Neural cell (in vitro differentiated cells): ENCODE measurements at regions not wholly inside any gene's neighbourhood (a gene's known extent, or its start where the extent isn't known, plus 50 kb on each side); places are given as distances from the start of the nearest gene placed in this dataset.

Experiments
- EP300 ChIP-seq: fragments of 450-650 bp; conservative IDR thresholded peaks from 2 replicates; pipeline ENCODE4 v1.6.1; 2014; ENCODE audit warnings: antibody characterized with exemption, mild to moderate bottlenecking, moderate library complexity; ENCODE audit not compliant: poor library complexity, severe bottlenecking
- EZH2 ChIP-seq: fragments of 200-600, 300-800 bp; shearing (Covaris generic), sonication (generic); IDR thresholded peaks from 2 replicates; pipeline ENCODE4 v1.6.1; 2014; ENCODE audit warnings: antibody characterized with exemption, low read length, borderline replicate concordance, mild to moderate bottlenecking; ENCODE audit not compliant: insufficient read depth, poor library complexity, severe bottlenecking
- POLR2AphosphoS5 ChIP-seq: IDR thresholded peaks from 2 replicates; pipeline ENCODE4 v1.6.1; 2012
- RAD21 ChIP-seq: fragments of 450-650 bp; conservative IDR thresholded peaks from 2 replicates; pipeline ENCODE4 v1.6.1; 2014; ENCODE audit warnings: antibody characterized with exemption, mild to moderate bottlenecking, moderate library complexity
- SMC3 ChIP-seq: fragments of 450-650 bp; conservative IDR thresholded peaks from 2 replicates; pipeline ENCODE4 v1.6.1; 2014; ENCODE audit warnings: antibody characterized with exemption, mild to moderate bottlenecking, moderate library complexity; ENCODE audit not compliant: poor library complexity
- TAF1 ChIP-seq: IDR thresholded peaks from 2 replicates; pipeline ENCODE4 v1.6.1; 2012; ENCODE audit warnings: low read depth
- TF ChIP-seq, protein P1 (sequence below): fragments of 450-650 bp; IDR thresholded peaks from 2 replicates; pipeline ENCODE4 v1.5.1; 2014; ENCODE audit warnings: antibody characterized with exemption, mild to moderate bottlenecking, moderate library complexity; ENCODE audit not compliant: poor library complexity, severe bottlenecking
- TF ChIP-seq, protein P2 (sequence below): IDR thresholded peaks from 2 replicates; pipeline ENCODE4 v1.6.1; 2012; ENCODE audit warnings: borderline replicate concordance

DNA sequence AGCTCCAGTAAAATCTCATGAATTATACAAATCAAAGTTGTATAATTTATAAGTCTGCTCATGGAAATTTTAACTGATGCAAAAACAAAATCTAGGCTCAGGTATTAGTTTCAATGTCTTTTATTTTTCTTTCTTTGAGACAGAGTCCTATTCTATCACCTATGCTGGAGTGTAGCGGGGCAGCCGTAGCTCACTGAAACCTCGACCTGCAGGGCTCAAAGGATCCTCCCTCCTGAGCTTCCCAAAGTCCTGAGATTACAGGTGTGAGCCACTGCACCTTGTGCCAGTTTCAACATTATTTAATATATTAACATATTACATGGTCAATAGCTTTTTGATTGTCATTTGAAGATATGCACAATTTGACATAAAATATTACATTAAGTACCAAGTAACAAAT, 678.7 kb downstream of the ARAP2 start:
- TF ChIP-seq, protein P1, sequence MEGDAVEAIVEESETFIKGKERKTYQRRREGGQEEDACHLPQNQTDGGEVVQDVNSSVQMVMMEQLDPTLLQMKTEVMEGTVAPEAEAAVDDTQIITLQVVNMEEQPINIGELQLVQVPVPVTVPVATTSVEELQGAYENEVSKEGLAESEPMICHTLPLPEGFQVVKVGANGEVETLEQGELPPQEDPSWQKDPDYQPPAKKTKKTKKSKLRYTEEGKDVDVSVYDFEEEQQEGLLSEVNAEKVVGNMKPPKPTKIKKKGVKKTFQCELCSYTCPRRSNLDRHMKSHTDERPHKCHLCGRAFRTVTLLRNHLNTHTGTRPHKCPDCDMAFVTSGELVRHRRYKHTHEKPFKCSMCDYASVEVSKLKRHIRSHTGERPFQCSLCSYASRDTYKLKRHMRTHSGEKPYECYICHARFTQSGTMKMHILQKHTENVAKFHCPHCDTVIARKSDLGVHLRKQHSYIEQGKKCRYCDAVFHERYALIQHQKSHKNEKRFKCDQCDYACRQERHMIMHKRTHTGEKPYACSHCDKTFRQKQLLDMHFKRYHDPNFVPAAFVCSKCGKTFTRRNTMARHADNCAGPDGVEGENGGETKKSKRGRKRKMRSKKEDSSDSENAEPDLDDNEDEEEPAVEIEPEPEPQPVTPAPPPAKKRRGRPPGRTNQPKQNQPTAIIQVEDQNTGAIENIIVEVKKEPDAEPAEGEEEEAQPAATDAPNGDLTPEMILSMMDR: no peak
- TF ChIP-seq EP300 (no peak), SMC3 (no peak), EZH2 (no peak), TAF1 (no peak), POLR2AphosphoS5 (no peak), RAD21 (no peak)
- TF ChIP-seq, protein P2, sequence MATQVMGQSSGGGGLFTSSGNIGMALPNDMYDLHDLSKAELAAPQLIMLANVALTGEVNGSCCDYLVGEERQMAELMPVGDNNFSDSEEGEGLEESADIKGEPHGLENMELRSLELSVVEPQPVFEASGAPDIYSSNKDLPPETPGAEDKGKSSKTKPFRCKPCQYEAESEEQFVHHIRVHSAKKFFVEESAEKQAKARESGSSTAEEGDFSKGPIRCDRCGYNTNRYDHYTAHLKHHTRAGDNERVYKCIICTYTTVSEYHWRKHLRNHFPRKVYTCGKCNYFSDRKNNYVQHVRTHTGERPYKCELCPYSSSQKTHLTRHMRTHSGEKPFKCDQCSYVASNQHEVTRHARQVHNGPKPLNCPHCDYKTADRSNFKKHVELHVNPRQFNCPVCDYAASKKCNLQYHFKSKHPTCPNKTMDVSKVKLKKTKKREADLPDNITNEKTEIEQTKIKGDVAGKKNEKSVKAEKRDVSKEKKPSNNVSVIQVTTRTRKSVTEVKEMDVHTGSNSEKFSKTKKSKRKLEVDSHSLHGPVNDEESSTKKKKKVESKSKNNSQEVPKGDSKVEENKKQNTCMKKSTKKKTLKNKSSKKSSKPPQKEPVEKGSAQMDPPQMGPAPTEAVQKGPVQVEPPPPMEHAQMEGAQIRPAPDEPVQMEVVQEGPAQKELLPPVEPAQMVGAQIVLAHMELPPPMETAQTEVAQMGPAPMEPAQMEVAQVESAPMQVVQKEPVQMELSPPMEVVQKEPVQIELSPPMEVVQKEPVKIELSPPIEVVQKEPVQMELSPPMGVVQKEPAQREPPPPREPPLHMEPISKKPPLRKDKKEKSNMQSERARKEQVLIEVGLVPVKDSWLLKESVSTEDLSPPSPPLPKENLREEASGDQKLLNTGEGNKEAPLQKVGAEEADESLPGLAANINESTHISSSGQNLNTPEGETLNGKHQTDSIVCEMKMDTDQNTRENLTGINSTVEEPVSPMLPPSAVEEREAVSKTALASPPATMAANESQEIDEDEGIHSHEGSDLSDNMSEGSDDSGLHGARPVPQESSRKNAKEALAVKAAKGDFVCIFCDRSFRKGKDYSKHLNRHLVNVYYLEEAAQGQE: no peak
